Osteoblast (primary cell): ENCODE measurements at regions not wholly inside any gene's neighbourhood (a gene's known extent, or its start where the extent isn't known, plus 50 kb on each side); places are given as distances from the start of the nearest gene placed in this dataset.

Source experiments
- DNase-seq: peaks from one replicate; pipeline ENCODE4 v3.0.0; 2011; ENCODE audit warnings: low spot score, mixed read lengths; ENCODE audit not compliant: insufficient read length; ENCODE audit errors: missing footprints
- H2AFZ ChIP-seq: 2 replicates; pipeline ENCODE4 v1.6.0; 2011; ENCODE audit warnings: mild to moderate bottlenecking, low read length
- H3K27ac ChIP-seq: 2 replicates; pipeline ENCODE4 v1.5.1; 2011; ENCODE audit warnings: mild to moderate bottlenecking, low read depth, low read length, moderate library complexity
- H3K27me3 ChIP-seq: 2 replicates; pipeline ENCODE4 v1.6.0; 2012; ENCODE audit warnings: mild to moderate bottlenecking, control low read depth, inconsistent platforms, low read length, moderate library complexity; ENCODE audit not compliant: insufficient read depth
- H3K36me3 ChIP-seq: 2 replicates; pipeline ENCODE4 v1.5.1; 2011; ENCODE audit warnings: mild to moderate bottlenecking, low read length, control low read depth, moderate library complexity; ENCODE audit not compliant: insufficient read depth
- H3K4me1 ChIP-seq: 2 replicates; pipeline ENCODE4 v1.5.1; 2011; ENCODE audit warnings: mild to moderate bottlenecking, low read length, control low read depth, moderate library complexity; ENCODE audit not compliant: insufficient read depth
- H3K4me2 ChIP-seq: 2 replicates; pipeline ENCODE4 v1.6.0; 2011; ENCODE audit warnings: mild to moderate bottlenecking, low read length; ENCODE audit not compliant: insufficient read depth
- H3K4me3 ChIP-seq: fragments of 200-600 bp; sonication (generic); 3 replicates; pipeline ENCODE4 v1.5.1; 2012; ENCODE audit warnings: mild to moderate bottlenecking, low read length, inconsistent platforms; ENCODE audit not compliant: insufficient read depth
- H3K79me2 ChIP-seq: 2 replicates; pipeline ENCODE4 v1.6.0; 2012; ENCODE audit warnings: mild to moderate bottlenecking, low read length, control low read depth, inconsistent platforms; ENCODE audit not compliant: insufficient read depth
- H3K9me3 ChIP-seq: 2 replicates; pipeline ENCODE4 v1.5.1; 2011; ENCODE audit warnings: low read depth, low read length, control low read depth
- H4K20me1 ChIP-seq: 2 replicates; pipeline ENCODE4 v1.6.0; 2012; ENCODE audit warnings: mild to moderate bottlenecking, low read length, control low read depth; ENCODE audit not compliant: insufficient read depth
- TF ChIP-seq, protein P1 (sequence below): IDR thresholded peaks from 2 replicates; pipeline ENCODE4 v1.5.1; 2011; ENCODE audit warnings: mild to moderate bottlenecking, low read depth, low read length, moderate library complexity; ENCODE audit errors: extremely low read depth

- peak overlapping the region; percentile 24 for H3K4me2 ChIP-seq
These were observed 193.3 kb upstream of the SYT1 start for GRCh38 chr12:78671295-78671694.

DNA sequence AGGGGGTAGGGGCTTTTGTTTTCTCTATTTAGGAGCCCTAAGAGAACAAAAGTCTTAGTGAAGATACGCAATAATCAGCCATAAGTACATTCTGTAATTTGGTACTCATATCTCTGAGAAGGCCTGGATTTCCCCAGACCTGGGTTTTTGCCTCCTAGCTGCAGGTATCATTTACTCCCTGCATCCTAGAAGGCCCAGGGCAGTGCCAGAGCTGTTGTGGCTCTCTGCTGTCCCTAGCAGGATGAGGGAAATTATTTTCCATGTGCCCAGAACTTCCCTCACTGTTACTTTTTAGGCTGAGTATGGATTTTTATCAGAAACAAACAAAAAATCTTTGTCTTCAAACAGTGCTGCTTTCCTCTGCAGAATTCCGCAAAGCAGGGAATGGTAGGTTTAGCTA lies 192.5 kb upstream of the SYT1 start:
- Histone ChIP-seq H3K36me3 (no peaks in the 10 kb centered on the region), H3K79me2 (no peaks in the 10 kb centered on the region), H3K4me2 (no peak overlapping the region), H3K4me1 (peaks cover 18% of the 10 kb centered on the region), H3K27ac (no peak overlapping the region), H3K4me3 (no peak overlapping the region), H4K20me1 (no peaks in the 10 kb centered on the region), H3K27me3 (no peaks in the 10 kb centered on the region), H2AFZ (no peak overlapping the region), H3K9me3 (no peaks in the 10 kb centered on the region)
- no peak for DNase-seq
- TF ChIP-seq, protein P1, sequence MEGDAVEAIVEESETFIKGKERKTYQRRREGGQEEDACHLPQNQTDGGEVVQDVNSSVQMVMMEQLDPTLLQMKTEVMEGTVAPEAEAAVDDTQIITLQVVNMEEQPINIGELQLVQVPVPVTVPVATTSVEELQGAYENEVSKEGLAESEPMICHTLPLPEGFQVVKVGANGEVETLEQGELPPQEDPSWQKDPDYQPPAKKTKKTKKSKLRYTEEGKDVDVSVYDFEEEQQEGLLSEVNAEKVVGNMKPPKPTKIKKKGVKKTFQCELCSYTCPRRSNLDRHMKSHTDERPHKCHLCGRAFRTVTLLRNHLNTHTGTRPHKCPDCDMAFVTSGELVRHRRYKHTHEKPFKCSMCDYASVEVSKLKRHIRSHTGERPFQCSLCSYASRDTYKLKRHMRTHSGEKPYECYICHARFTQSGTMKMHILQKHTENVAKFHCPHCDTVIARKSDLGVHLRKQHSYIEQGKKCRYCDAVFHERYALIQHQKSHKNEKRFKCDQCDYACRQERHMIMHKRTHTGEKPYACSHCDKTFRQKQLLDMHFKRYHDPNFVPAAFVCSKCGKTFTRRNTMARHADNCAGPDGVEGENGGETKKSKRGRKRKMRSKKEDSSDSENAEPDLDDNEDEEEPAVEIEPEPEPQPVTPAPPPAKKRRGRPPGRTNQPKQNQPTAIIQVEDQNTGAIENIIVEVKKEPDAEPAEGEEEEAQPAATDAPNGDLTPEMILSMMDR: no peak

More at GRCh38 chr12:78671295-78671694, 193.3 kb upstream of the SYT1 start:
- TF ChIP-seq, protein P1: no peak
- Histone ChIP-seq H3K4me3 (no peak overlapping the region), H3K36me3 (no peaks in the 10 kb centered on the region), H3K79me2 (no peaks in the 10 kb centered on the region), H3K9me3 (no peaks in the 10 kb centered on the region), H4K20me1 (no peaks in the 10 kb centered on the region), H2AFZ (peak overlapping the region; percentile 67), H3K27ac (no peak overlapping the region), H3K4me1 (peaks cover 18% of the 10 kb centered on the region), H3K27me3 (no peaks in the 10 kb centered on the region)
- DNase-seq: no peak

- Histone ChIP-seq H3K27ac (peak overlapping the region; percentile 59), H2AFZ (peak overlapping the region; percentile 9), H4K20me1 (no peaks in the 10 kb centered on the region), H3K79me2 (no peaks in the 10 kb centered on the region), H3K4me3 (no peak overlapping the region), H3K4me1 (peaks cover 18% of the 10 kb centered on the region), H3K9me3 (no peaks in the 10 kb centered on the region), H3K36me3 (no peaks in the 10 kb centered on the region), H3K27me3 (no peaks in the 10 kb centered on the region), H3K4me2 (peak overlapping the region; percentile 38)
- TF ChIP-seq, protein P1: no peak
- DNase-seq: no peak
These were observed 190.1 kb upstream of the SYT1 start for GRCh38 chr12:78674311-78675090.

GRCh38 chr12:78680596-78680995 lies 184.0 kb upstream of the SYT1 start:
- Histone ChIP-seq H3K4me2 (no peak overlapping the region), H2AFZ (no peak overlapping the region)
- TF ChIP-seq, protein P1: no peak

More at GRCh38 chr12:78680596-78680995, 184.0 kb upstream of the SYT1 start:
- no peaks in the 10 kb centered on the region for H3K36me3 ChIP-seq
- H3K27me3 ChIP-seq: no peaks in the 10 kb centered on the region
- H3K4me1 ChIP-seq: no peaks in the 10 kb centered on the region
- no peak overlapping the region for H3K27ac ChIP-seq
- no peaks in the 10 kb centered on the region for H3K79me2 ChIP-seq
- H3K4me3 ChIP-seq: no peak overlapping the region
- no peaks in the 10 kb centered on the region for H4K20me1 ChIP-seq
- no peak for DNase-seq
- no peaks in the 10 kb centered on the region for H3K9me3 ChIP-seq
